ENCODE measurements at regions not wholly inside any gene's neighbourhood (a gene's known extent, or its start where the extent isn't known, plus 50 kb on each side); places are given as distances from the start of the nearest gene placed in this dataset.

DNA sequence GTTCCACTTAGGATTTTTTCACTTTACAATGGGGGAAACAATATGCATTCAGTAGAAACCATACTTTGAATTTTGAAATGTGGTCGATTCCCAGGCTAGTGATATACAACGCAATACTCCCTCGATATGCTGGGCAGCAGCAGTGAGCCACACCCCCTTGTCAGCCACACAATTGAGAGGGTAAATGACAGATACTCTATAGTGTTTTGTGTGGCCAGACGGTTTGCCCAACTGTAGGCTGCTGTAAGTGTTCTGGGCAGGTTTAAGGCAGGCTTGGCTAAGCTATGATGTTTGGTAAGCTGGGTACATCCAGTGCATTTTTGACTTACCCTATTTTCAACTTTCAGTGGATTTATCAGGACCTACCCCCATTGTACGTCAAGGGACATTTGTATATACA lies 169.6 kb upstream of the KIAA1217 start:
- TF ChIP-seq RAD21 (IDR thresholded peaks at IDR 0.05; ENCODE audit: low read depth) = no peak
- no peak for TF ChIP-seq POLR2A (IDR thresholded peaks at IDR 0.05; ENCODE audit: borderline replicate concordance, extremely low read depth, insufficient read depth, insufficient read length)
- TF ChIP-seq, protein P1, sequence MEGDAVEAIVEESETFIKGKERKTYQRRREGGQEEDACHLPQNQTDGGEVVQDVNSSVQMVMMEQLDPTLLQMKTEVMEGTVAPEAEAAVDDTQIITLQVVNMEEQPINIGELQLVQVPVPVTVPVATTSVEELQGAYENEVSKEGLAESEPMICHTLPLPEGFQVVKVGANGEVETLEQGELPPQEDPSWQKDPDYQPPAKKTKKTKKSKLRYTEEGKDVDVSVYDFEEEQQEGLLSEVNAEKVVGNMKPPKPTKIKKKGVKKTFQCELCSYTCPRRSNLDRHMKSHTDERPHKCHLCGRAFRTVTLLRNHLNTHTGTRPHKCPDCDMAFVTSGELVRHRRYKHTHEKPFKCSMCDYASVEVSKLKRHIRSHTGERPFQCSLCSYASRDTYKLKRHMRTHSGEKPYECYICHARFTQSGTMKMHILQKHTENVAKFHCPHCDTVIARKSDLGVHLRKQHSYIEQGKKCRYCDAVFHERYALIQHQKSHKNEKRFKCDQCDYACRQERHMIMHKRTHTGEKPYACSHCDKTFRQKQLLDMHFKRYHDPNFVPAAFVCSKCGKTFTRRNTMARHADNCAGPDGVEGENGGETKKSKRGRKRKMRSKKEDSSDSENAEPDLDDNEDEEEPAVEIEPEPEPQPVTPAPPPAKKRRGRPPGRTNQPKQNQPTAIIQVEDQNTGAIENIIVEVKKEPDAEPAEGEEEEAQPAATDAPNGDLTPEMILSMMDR (IDR thresholded peaks at IDR 0.05 in 2 of 3, conservative IDR thresholded peaks at IDR 0.05 in 1 of 3; ENCODE audit: borderline replicate concordance in 1 of 3, insufficient read depth in 1 of 3, low read depth in 2 of 3, low read length in 2 of 3) = no peak
- TF ChIP-seq ZFX (IDR thresholded peaks at IDR 0.05) = no peak
- TF ChIP-seq, protein P2, sequence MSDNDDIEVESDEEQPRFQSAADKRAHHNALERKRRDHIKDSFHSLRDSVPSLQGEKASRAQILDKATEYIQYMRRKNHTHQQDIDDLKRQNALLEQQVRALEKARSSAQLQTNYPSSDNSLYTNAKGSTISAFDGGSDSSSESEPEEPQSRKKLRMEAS (IDR thresholded peaks at IDR 0.05) = no peak
- TF ChIP-seq, protein P3, sequence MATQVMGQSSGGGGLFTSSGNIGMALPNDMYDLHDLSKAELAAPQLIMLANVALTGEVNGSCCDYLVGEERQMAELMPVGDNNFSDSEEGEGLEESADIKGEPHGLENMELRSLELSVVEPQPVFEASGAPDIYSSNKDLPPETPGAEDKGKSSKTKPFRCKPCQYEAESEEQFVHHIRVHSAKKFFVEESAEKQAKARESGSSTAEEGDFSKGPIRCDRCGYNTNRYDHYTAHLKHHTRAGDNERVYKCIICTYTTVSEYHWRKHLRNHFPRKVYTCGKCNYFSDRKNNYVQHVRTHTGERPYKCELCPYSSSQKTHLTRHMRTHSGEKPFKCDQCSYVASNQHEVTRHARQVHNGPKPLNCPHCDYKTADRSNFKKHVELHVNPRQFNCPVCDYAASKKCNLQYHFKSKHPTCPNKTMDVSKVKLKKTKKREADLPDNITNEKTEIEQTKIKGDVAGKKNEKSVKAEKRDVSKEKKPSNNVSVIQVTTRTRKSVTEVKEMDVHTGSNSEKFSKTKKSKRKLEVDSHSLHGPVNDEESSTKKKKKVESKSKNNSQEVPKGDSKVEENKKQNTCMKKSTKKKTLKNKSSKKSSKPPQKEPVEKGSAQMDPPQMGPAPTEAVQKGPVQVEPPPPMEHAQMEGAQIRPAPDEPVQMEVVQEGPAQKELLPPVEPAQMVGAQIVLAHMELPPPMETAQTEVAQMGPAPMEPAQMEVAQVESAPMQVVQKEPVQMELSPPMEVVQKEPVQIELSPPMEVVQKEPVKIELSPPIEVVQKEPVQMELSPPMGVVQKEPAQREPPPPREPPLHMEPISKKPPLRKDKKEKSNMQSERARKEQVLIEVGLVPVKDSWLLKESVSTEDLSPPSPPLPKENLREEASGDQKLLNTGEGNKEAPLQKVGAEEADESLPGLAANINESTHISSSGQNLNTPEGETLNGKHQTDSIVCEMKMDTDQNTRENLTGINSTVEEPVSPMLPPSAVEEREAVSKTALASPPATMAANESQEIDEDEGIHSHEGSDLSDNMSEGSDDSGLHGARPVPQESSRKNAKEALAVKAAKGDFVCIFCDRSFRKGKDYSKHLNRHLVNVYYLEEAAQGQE (IDR thresholded peaks at IDR 0.05; ENCODE audit: low read depth) = no peak
- no peak for TF ChIP-seq EZH2 (IDR thresholded peaks at IDR 0.05)
- no peak for TF ChIP-seq ZNF274 (IDR thresholded peaks at IDR 0.05; ENCODE audit: low read depth, low read length)
- TF ChIP-seq POLR2AphosphoS5 (IDR thresholded peaks at IDR 0.05; ENCODE audit: low read depth, low read length) = no peak
- TF ChIP-seq YY1 (IDR thresholded peaks at IDR 0.05; ENCODE audit: extremely low read depth, insufficient replicate concordance, low read depth, low read length) = no peak
- no peak for TF ChIP-seq SRF (IDR thresholded peaks at IDR 0.05; ENCODE audit: low read depth)
